ENCODE measurements at regions not wholly inside any gene's neighbourhood (a gene's known extent, or its start where the extent isn't known, plus 50 kb on each side); places are given as distances from the start of the nearest gene placed in this dataset.

- no peak for FAIRE-seq
- TF ChIP-seq POLR2AphosphoS5 (IDR thresholded peaks at IDR 0.05; ENCODE audit: low read depth, low read length) (no peak), PAX5 (IDR thresholded peaks at IDR 0.05; ENCODE audit: insufficient read depth, low read length, severe bottlenecking) (no peak), POU2F2 (IDR thresholded peaks at IDR 0.05; ENCODE audit: low read depth, low read length) (no peak), SPI1 (IDR thresholded peaks at IDR 0.05; ENCODE audit: low read depth, low read length) (no peak), TAF1 (IDR thresholded peaks at IDR 0.05; ENCODE audit: low read depth, low read length) (no peak), POLR2A (IDR thresholded peaks at IDR 0.05; ENCODE audit: low read depth, low read length) (no peak)
- no peak for DNase-seq (ENCODE audit: insufficient read length, low spot score)
Measured at GRCh38 chr9:75700252-75700640, 190.2 kb upstream of the PCSK5 start.

GRCh38 chr9:75707191-75707590, 183.3 kb upstream of the PCSK5 start:
- FAIRE-seq (no peak), DNase-seq (ENCODE audit: insufficient read length, low spot score) (no peak)
- no peak for TF ChIP-seq POLR2AphosphoS5 (IDR thresholded peaks at IDR 0.05; ENCODE audit: low read depth, low read length)
- TF ChIP-seq SPI1 (IDR thresholded peaks at IDR 0.05; ENCODE audit: low read depth, low read length), result no peak
- no peak for TF ChIP-seq POU2F2 (IDR thresholded peaks at IDR 0.05; ENCODE audit: low read depth, low read length)
- no peak for TF ChIP-seq POLR2A (IDR thresholded peaks at IDR 0.05; ENCODE audit: low read depth, low read length)
- TF ChIP-seq TAF1 (IDR thresholded peaks at IDR 0.05; ENCODE audit: low read depth, low read length), result no peak
- TF ChIP-seq PAX5 (IDR thresholded peaks at IDR 0.05; ENCODE audit: insufficient read depth, low read length, severe bottlenecking), result no peak

GRCh38 chr9:75709698-75710097, 180.8 kb upstream of the PCSK5 start:
- no peak for TF ChIP-seq PAX5 (IDR thresholded peaks at IDR 0.05; ENCODE audit: insufficient read depth, low read length, severe bottlenecking)
- TF ChIP-seq TAF1 (IDR thresholded peaks at IDR 0.05; ENCODE audit: low read depth, low read length), result no peak
- FAIRE-seq (no peak), DNase-seq (ENCODE audit: insufficient read length, low spot score) (no peak)

- DNase-seq (ENCODE audit: insufficient read length, low spot score) (no peak), FAIRE-seq (no peak)
- TF ChIP-seq POLR2AphosphoS5 (IDR thresholded peaks at IDR 0.05; ENCODE audit: low read depth, low read length), result no peak
Measured at GRCh38 chr9:75712700-75713099, 177.8 kb upstream of the PCSK5 start.

- TF ChIP-seq SPI1 (IDR thresholded peaks at IDR 0.05; ENCODE audit: low read depth, low read length) (no peak), TAF1 (IDR thresholded peaks at IDR 0.05; ENCODE audit: low read depth, low read length) (no peak)
- no peak for DNase-seq (ENCODE audit: insufficient read length, low spot score)
- FAIRE-seq, result no peak
Measured at GRCh38 chr9:75713335-75713734, 177.1 kb upstream of the PCSK5 start.

GRCh38 chr9:75715360-75715759, 175.1 kb upstream of the PCSK5 start:
- no peak for FAIRE-seq
- TF ChIP-seq POLR2AphosphoS5 (IDR thresholded peaks at IDR 0.05; ENCODE audit: low read depth, low read length) (no peak), PAX5 (IDR thresholded peaks at IDR 0.05; ENCODE audit: insufficient read depth, low read length, severe bottlenecking) (no peak), POLR2A (IDR thresholded peaks at IDR 0.05; ENCODE audit: low read depth, low read length) (no peak), POU2F2 (IDR thresholded peaks at IDR 0.05; ENCODE audit: low read depth, low read length) (no peak), TAF1 (IDR thresholded peaks at IDR 0.05; ENCODE audit: low read depth, low read length) (no peak), SPI1 (IDR thresholded peaks at IDR 0.05; ENCODE audit: low read depth, low read length) (no peak)
- DNase-seq (ENCODE audit: insufficient read length, low spot score), result no peak

GRCh38 chr9:75718677-75719076, 171.8 kb upstream of the PCSK5 start:
- TF ChIP-seq POLR2A (IDR thresholded peaks at IDR 0.05; ENCODE audit: low read depth, low read length) (no peak), SPI1 (IDR thresholded peaks at IDR 0.05; ENCODE audit: low read depth, low read length) (no peak), PAX5 (IDR thresholded peaks at IDR 0.05; ENCODE audit: insufficient read depth, low read length, severe bottlenecking) (no peak), POU2F2 (IDR thresholded peaks at IDR 0.05; ENCODE audit: low read depth, low read length) (no peak), POLR2AphosphoS5 (IDR thresholded peaks at IDR 0.05; ENCODE audit: low read depth, low read length) (no peak), TAF1 (IDR thresholded peaks at IDR 0.05; ENCODE audit: low read depth, low read length) (no peak)
- DNase-seq (ENCODE audit: insufficient read length, low spot score) (no peak), FAIRE-seq (no peak)

GRCh38 chr9:75728391-75728790, 162.1 kb upstream of the PCSK5 start:
- TF ChIP-seq PAX5 (IDR thresholded peaks at IDR 0.05; ENCODE audit: insufficient read depth, low read length, severe bottlenecking) (no peak), POLR2AphosphoS5 (IDR thresholded peaks at IDR 0.05; ENCODE audit: low read depth, low read length) (no peak), SPI1 (IDR thresholded peaks at IDR 0.05; ENCODE audit: low read depth, low read length) (no peak)
- FAIRE-seq (no peak), DNase-seq (ENCODE audit: insufficient read length, low spot score) (no peak)

- FAIRE-seq (no peak), DNase-seq (ENCODE audit: insufficient read length, low spot score) (no peak)
- TF ChIP-seq POLR2AphosphoS5 (IDR thresholded peaks at IDR 0.05; ENCODE audit: low read depth, low read length) (no peak), POU2F2 (IDR thresholded peaks at IDR 0.05; ENCODE audit: low read depth, low read length) (no peak), PAX5 (IDR thresholded peaks at IDR 0.05; ENCODE audit: insufficient read depth, low read length, severe bottlenecking) (no peak), POLR2A (IDR thresholded peaks at IDR 0.05; ENCODE audit: low read depth, low read length) (no peak), SPI1 (IDR thresholded peaks at IDR 0.05; ENCODE audit: low read depth, low read length) (no peak), TAF1 (IDR thresholded peaks at IDR 0.05; ENCODE audit: low read depth, low read length) (no peak)
Measured at GRCh38 chr9:75734802-75735201, 155.7 kb upstream of the PCSK5 start.

GRCh38 chr9:75739884-75740611, 150.4 kb upstream of the PCSK5 start:
- FAIRE-seq (no peak), DNase-seq (ENCODE audit: insufficient read length, low spot score) (no peak)
- no peak for TF ChIP-seq SPI1 (IDR thresholded peaks at IDR 0.05; ENCODE audit: low read depth, low read length)
- TF ChIP-seq PAX5 (IDR thresholded peaks at IDR 0.05; ENCODE audit: insufficient read depth, low read length, severe bottlenecking), result no peak
- TF ChIP-seq POU2F2 (IDR thresholded peaks at IDR 0.05; ENCODE audit: low read depth, low read length), result no peak
- no peak for TF ChIP-seq TAF1 (IDR thresholded peaks at IDR 0.05; ENCODE audit: low read depth, low read length)
- no peak for TF ChIP-seq POLR2A (IDR thresholded peaks at IDR 0.05; ENCODE audit: low read depth, low read length)
- no peak for TF ChIP-seq POLR2AphosphoS5 (IDR thresholded peaks at IDR 0.05; ENCODE audit: low read depth, low read length)

All from GM12891 (cell line).